ENCODE measurements at regions not wholly inside any gene's neighbourhood (a gene's known extent, or its start where the extent isn't known, plus 50 kb on each side); places are given as distances from the start of the nearest gene placed in this dataset.

DNA sequence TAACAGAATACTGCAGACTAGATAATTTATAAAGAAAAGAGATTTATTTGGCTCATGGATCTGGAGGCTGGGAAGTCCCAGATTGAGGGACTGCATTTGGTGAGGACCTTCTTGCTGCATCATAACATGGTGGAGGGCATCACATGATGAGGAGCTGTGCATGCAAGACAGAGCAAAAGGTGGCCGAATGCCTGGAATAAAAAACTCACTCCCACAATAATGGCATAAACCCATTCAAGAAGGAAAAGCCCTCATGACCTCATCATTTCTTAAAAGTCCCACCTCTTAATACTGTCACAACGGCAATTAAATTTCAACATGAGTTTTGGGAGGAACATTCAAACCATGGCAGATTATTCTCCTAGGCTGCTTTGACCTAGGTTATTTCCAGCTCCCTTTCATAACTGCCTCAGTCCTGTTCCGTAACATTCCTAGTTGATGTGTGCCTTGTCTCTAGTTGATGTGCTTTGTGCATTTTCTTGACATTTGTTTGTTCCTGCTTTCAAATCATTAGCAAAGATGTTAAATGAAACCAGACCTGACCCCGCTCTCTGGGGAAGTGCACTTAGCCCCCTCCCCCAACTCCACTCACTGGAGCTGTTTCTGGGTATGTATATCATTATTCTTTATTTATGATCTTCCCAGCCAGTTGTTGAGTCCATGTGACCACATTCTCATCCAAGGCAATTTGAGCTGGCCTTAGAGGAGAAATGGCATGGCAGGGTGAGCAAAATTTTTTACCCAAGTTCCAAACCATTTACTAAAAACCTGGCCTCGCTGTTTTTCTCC, 148.5 kb downstream of the GDAP2 start:
- Histone ChIP-seq H2AK5ac (ENCODE audit: low read depth, low read length) (no peak overlapping the region), H3K4me2 (ENCODE audit: insufficient read depth in 1 of 2, low read depth in 2 of 2, low read length in 2 of 2) (no peak overlapping the region), H3K4ac (replicated peaks; ENCODE audit: insufficient read length, low read depth, low read length) (no peak overlapping the region), H4K8ac (ENCODE audit: extremely low read depth, insufficient read depth, low read length) (no peak overlapping the region), H2BK20ac (ENCODE audit: low read length) (no peak overlapping the region), H3K14ac (ENCODE audit: insufficient read length) (no peak overlapping the region), H3K23ac (ENCODE audit: insufficient read length) (no peak overlapping the region), H3K36me3 (ENCODE audit: control insufficient read depth in 2 of 4, insufficient read depth in 4 of 4, low read length in 3 of 4) (no peaks in the 10 kb centered on the region), H4K5ac (ENCODE audit: insufficient read length, low read depth, low read length) (no peak overlapping the region), H3K79me2 (ENCODE audit: control insufficient read depth in 1 of 2, insufficient read depth in 2 of 2, low read length in 2 of 2) (no peaks in the 10 kb centered on the region), H3K79me1 (ENCODE audit: low read depth, low read length) (no peaks in the 10 kb centered on the region), H3K18ac (ENCODE audit: extremely low read depth, low read length) (no peak overlapping the region), H4K20me1 (replicated peaks in 1 of 2; ENCODE audit: control insufficient read depth in 1 of 2, insufficient read depth in 2 of 2, low read length in 2 of 2) (no peaks in the 10 kb centered on the region), H2BK120ac (replicated peaks; ENCODE audit: low read depth, low read length) (no peak overlapping the region), H3K4me1 (replicated peaks in 1 of 4; ENCODE audit: control insufficient read depth in 3 of 4, insufficient read depth in 4 of 4, low read length in 3 of 4) (0 out of 7 replicates have a peak, but pooled peaks cover 0 to 4% (median 0%) of the 10 kb centered on the region in 4 experiments), H3K9me3 (ENCODE audit: insufficient read depth in 2 of 2, low read depth in 1 of 2, low read length in 1 of 2) (no peaks in the 10 kb centered on the region), H4K91ac (replicated peaks; ENCODE audit: insufficient read length, low read length) (no peak overlapping the region), H3K27me3 (replicated peaks in 1 of 4; ENCODE audit: control insufficient read depth in 3 of 4, extremely low read depth in 1 of 4, insufficient read depth in 3 of 4, low read length in 3 of 4) (no peaks in the 10 kb centered on the region), H2BK5ac (ENCODE audit: low read depth, low read length) (no peak overlapping the region), H3K27ac (ENCODE audit: low read depth, low read length) (no peak overlapping the region), H2BK12ac (ENCODE audit: low read depth, low read length) (no peak overlapping the region), H2AFZ (ENCODE audit: low read length) (peak overlapping the region; percentile 77; the same call in 1 of the 2 replicates), H3K4me3 (ENCODE audit: extremely low read depth in 1 of 4, insufficient read depth in 2 of 4, low read depth in 3 of 4, low read length in 4 of 4) (no peak overlapping the region), H3K23me2 (ENCODE audit: low read depth, low read length) (no peaks in the 10 kb centered on the region), H3K56ac (replicated peaks; ENCODE audit: insufficient read length, low read depth, low read length) (no peak overlapping the region), H2BK15ac (ENCODE audit: low read length) (no peak overlapping the region), H3K9ac (replicated peaks in 1 of 4; ENCODE audit: extremely low read depth in 1 of 4, low read depth in 3 of 4, low read length in 3 of 4) (no peak overlapping the region)
- CTCF ChIA-PET (ENCODE audit: partially characterized antibody): interaction anchor here (0.8 to 1.2 kb wide), 2 partner anchors 26 to 41 kb away, joined by 3 read pairs; no protein-coding TSS in a partner anchor
- WGBS, 2 experiments (ENCODE audit: extremely low coverage in 1 of 2, insufficient coverage in 1 of 2, insufficient read length in 1 of 2, insufficient replicate concordance in 2 of 2, low coverage in 1 of 2, low lambda C conversion rate in 2 of 2, missing lambda C conversion rate in 1 of 2): 92% methylated on average over 5 of the region's 5 CpGs; no CpG with 5 or more reads in 1 of the 2 experiments
- no peak for TF ChIP-seq PHF8 (conservative IDR thresholded peaks at IDR 0.05; ENCODE audit: low read depth, low read length)
- TF ChIP-seq RAD21 (IDR thresholded peaks at IDR 0.05 in 1 of 2, conservative IDR thresholded peaks at IDR 0.05 in 1 of 2; ENCODE audit: low read depth in 2 of 2, low read length in 2 of 2): no peak
- TF ChIP-seq TCF12 (IDR thresholded peaks at IDR 0.05; ENCODE audit: low read depth, low read length): no peak
- TF ChIP-seq RFX5 (IDR thresholded peaks at IDR 0.05; ENCODE audit: borderline replicate concordance, low read depth, low read length): no peak
- TF ChIP-seq, protein P1, sequence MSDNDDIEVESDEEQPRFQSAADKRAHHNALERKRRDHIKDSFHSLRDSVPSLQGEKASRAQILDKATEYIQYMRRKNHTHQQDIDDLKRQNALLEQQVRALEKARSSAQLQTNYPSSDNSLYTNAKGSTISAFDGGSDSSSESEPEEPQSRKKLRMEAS (IDR thresholded peaks at IDR 0.05): no peak
- no peak for TF ChIP-seq MAFK (IDR thresholded peaks at IDR 0.05; ENCODE audit: low read depth, low read length)
- TF ChIP-seq NRF1 (IDR thresholded peaks at IDR 0.05; ENCODE audit: low read depth, low read length): no peak
- POLR2A ChIA-PET (ENCODE audit: partially characterized antibody): no interaction called here
- FAIRE-seq: no peak
- DNase-seq (ENCODE audit: low read depth in 1 of 2, low spot score in 2 of 2): no peak

Data from H1 (cell line).